Esophagus muscularis mucosa (tissue), 3 donors: ENCODE measurements at regions not wholly inside any gene's neighbourhood (a gene's known extent, or its start where the extent isn't known, plus 50 kb on each side); places are given as distances from the start of the nearest gene placed in this dataset.

ENCODE experiments used
- CTCF ChIP-seq, 3 experiments: fragments of 200-600 bp in 2 of 3; fragments of 450-650 bp in 1 of 3; sonication (generic) in 2 of 3; IDR thresholded peaks; one replicate each; pipeline ENCODE4 v1.5.1; 2017 to 2019; ENCODE audit warnings: antibody characterized with exemption in 3 of 3, mild to moderate bottlenecking in 2 of 3, moderate library complexity in 1 of 3
- POLR2A ChIP-seq: fragments of 450-650 bp; IDR thresholded peaks from one replicate; pipeline ENCODE4 v1.6.1; 2017; ENCODE audit warnings: antibody characterized with exemption, moderate library complexity, mild to moderate bottlenecking, low read depth
- POLR2AphosphoS5 ChIP-seq, 2 donors: sonication (generic); formaldehyde crosslinking; IDR thresholded peaks; one replicate each; pipeline ENCODE4 v1.6.1; 2017; ENCODE audit warnings: antibody characterized with exemption in 2 of 2

DNA sequence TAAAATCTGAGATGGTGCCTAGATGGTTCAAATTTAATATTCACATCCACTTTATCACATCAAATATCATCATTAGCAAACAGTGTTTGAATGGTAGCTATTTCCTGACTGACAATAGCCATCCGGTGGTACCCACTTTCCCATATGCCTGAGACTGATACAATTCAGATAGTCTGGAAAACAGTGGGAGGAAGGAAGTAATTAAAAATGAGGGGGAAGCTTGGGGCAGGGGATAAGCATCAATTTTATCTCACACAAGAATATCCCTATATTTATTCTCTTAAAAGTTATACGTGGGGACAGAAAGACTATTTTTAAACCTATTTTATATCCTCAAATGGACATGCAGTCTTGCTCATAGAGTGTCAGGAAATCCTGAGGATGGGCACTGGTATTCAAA is 122.5 kb upstream of the GAP43 start:
- no peak for TF ChIP-seq CTCF (IDR thresholded peaks at IDR 0.05)
- TF ChIP-seq POLR2A: no peak
- no peak for TF ChIP-seq POLR2AphosphoS5 (IDR thresholded peaks at IDR 0.05)
